ES-I3 (cell line): ENCODE measurements at regions not wholly inside any gene's neighbourhood (a gene's known extent, or its start where the extent isn't known, plus 50 kb on each side); places are given as distances from the start of the nearest gene placed in this dataset.

ENCODE experiments used
- H3K36me3 ChIP-seq: 2 replicates; pipeline ENCODE4 v1.6.1; 2013; ENCODE audit warnings: mild to moderate bottlenecking, low read length, control low read depth, moderate library complexity; ENCODE audit not compliant: insufficient read depth
- H3K4me1 ChIP-seq: 2 replicates; pipeline ENCODE4 v1.6.1; 2013; ENCODE audit warnings: mild to moderate bottlenecking, control low read depth, low read length; ENCODE audit not compliant: insufficient read depth
- H3K9ac ChIP-seq: 2 replicates; pipeline ENCODE4 v1.6.1; 2013; ENCODE audit warnings: low read depth, mild to moderate bottlenecking, low read length, moderate library complexity
- H3K9me3 ChIP-seq: 2 replicates; pipeline ENCODE4 v1.6.1; 2013; ENCODE audit warnings: mild to moderate bottlenecking, low read length, moderate library complexity; ENCODE audit not compliant: control insufficient read depth, insufficient read depth

- Histone ChIP-seq H3K36me3 (no peaks in the 10 kb centered on the region), H3K9ac (no peak overlapping the region), H3K9me3 (no peaks in the 10 kb centered on the region), H3K4me1 (no peaks in the 10 kb centered on the region)
These were observed 258.6 kb upstream of the TCERG1L start for GRCh38 chr10:131569851-131570715.

GRCh38 chr10:131570716-131571307, 259.3 kb upstream of the TCERG1L start:
- H3K4me1 ChIP-seq: no peaks in the 10 kb centered on the region
- no peak overlapping the region for H3K9ac ChIP-seq
- no peaks in the 10 kb centered on the region for H3K36me3 ChIP-seq
- H3K9me3 ChIP-seq: no peaks in the 10 kb centered on the region

GRCh38 chr10:131571346-131571745, 259.8 kb upstream of the TCERG1L start:
- H3K36me3 ChIP-seq: no peaks in the 10 kb centered on the region
- no peak overlapping the region for H3K9ac ChIP-seq
- no peaks in the 10 kb centered on the region for H3K9me3 ChIP-seq
- H3K4me1 ChIP-seq: no peaks in the 10 kb centered on the region

GRCh38 chr10:131571865-131572264, 260.3 kb upstream of the TCERG1L start:
- no peaks in the 10 kb centered on the region for H3K36me3 ChIP-seq
- no peak overlapping the region for H3K9ac ChIP-seq
- no peaks in the 10 kb centered on the region for H3K4me1 ChIP-seq
- H3K9me3 ChIP-seq: no peaks in the 10 kb centered on the region

- Histone ChIP-seq H3K9ac (no peak overlapping the region), H3K4me1 (no peaks in the 10 kb centered on the region), H3K9me3 (no peaks in the 10 kb centered on the region), H3K36me3 (no peaks in the 10 kb centered on the region)
These were observed 261.7 kb upstream of the TCERG1L start for GRCh38 chr10:131573256-131573655.

- no peaks in the 10 kb centered on the region for H3K9me3 ChIP-seq
- no peak overlapping the region for H3K9ac ChIP-seq
- no peaks in the 10 kb centered on the region for H3K4me1 ChIP-seq
- H3K36me3 ChIP-seq: no peaks in the 10 kb centered on the region
These were observed 262.2 kb upstream of the TCERG1L start for GRCh38 chr10:131573707-131574106.

GRCh38 chr10:131574363-131574706, 262.8 kb upstream of the TCERG1L start:
- Histone ChIP-seq H3K9me3 (no peaks in the 10 kb centered on the region), H3K36me3 (no peaks in the 10 kb centered on the region), H3K9ac (no peak overlapping the region), H3K4me1 (no peaks in the 10 kb centered on the region)

- no peaks in the 10 kb centered on the region for H3K36me3 ChIP-seq
- no peaks in the 10 kb centered on the region for H3K9me3 ChIP-seq
- H3K9ac ChIP-seq: no peak overlapping the region
- no peaks in the 10 kb centered on the region for H3K4me1 ChIP-seq
These were observed 263.3 kb upstream of the TCERG1L start for GRCh38 chr10:131574707-131575430.

- Histone ChIP-seq H3K9me3 (no peaks in the 10 kb centered on the region), H3K9ac (no peak overlapping the region), H3K4me1 (no peaks in the 10 kb centered on the region)
These were observed 264.4 kb upstream of the TCERG1L start for GRCh38 chr10:131575877-131576276.

GRCh38 chr10:131576341-131577177, 265.0 kb upstream of the TCERG1L start:
- no peaks in the 10 kb centered on the region for H3K4me1 ChIP-seq
- no peaks in the 10 kb centered on the region for H3K36me3 ChIP-seq
- no peak overlapping the region for H3K9ac ChIP-seq
- no peaks in the 10 kb centered on the region for H3K9me3 ChIP-seq

More at GRCh38 chr10:131575877-131576276, 264.4 kb upstream of the TCERG1L start:
- H3K36me3 ChIP-seq: no peaks in the 10 kb centered on the region

- Histone ChIP-seq H3K9me3 (no peaks in the 10 kb centered on the region), H3K36me3 (no peaks in the 10 kb centered on the region), H3K9ac (no peak overlapping the region), H3K4me1 (no peaks in the 10 kb centered on the region)
These were observed 265.6 kb upstream of the TCERG1L start for GRCh38 chr10:131577178-131577555.

- Histone ChIP-seq H3K4me1 (no peaks in the 10 kb centered on the region), H3K36me3 (no peaks in the 10 kb centered on the region), H3K9me3 (no peaks in the 10 kb centered on the region)
These were observed 266.4 kb upstream of the TCERG1L start for GRCh38 chr10:131577786-131578471.

GRCh38 chr10:131578472-131578970, 267.0 kb upstream of the TCERG1L start:
- H3K9ac ChIP-seq: no peak overlapping the region
- H3K36me3 ChIP-seq: no peaks in the 10 kb centered on the region
- H3K9me3 ChIP-seq: no peaks in the 10 kb centered on the region
- H3K4me1 ChIP-seq: no peaks in the 10 kb centered on the region

More at GRCh38 chr10:131577786-131578471, 266.4 kb upstream of the TCERG1L start:
- H3K9ac ChIP-seq: no peak overlapping the region
